ENCODE measurements at regions not wholly inside any gene's neighbourhood (a gene's known extent, or its start where the extent isn't known, plus 50 kb on each side); places are given as distances from the start of the nearest gene placed in this dataset.

- Histone ChIP-seq H3K27ac (ENCODE audit: insufficient read length, low read depth, low read length) (no peak overlapping the region), H3K27me3 (ENCODE audit: insufficient read depth, low read length) (no peaks in the 10 kb centered on the region), H3K79me2 (ENCODE audit: insufficient read depth, low read length) (no peaks in the 10 kb centered on the region), H2AK5ac (ENCODE audit: insufficient read length, low read length) (no peak overlapping the region), H2BK20ac (ENCODE audit: low read depth, low read length, poor library complexity, severe bottlenecking) (no peak overlapping the region), H3K9ac (ENCODE audit: extremely low read depth, insufficient read length, low read length) (no peak overlapping the region), H3K14ac (ENCODE audit: insufficient read depth, low read length) (no peak overlapping the region), H4K20me1 (ENCODE audit: control insufficient read depth, insufficient read depth, insufficient read length) (no peaks in the 10 kb centered on the region), H3K18ac (ENCODE audit: insufficient read length, low read depth, low read length) (no peak overlapping the region), H2BK15ac (ENCODE audit: low read depth, low read length) (no peak overlapping the region), H4K5ac (ENCODE audit: insufficient read length, low read depth, low read length) (no peak overlapping the region), H4K91ac (ENCODE audit: insufficient read length, low read depth, low read length) (no peak overlapping the region), H3K23me2 (ENCODE audit: insufficient read length, low read depth, low read length, poor library complexity, severe bottlenecking) (no peaks in the 10 kb centered on the region), H3K9me3 (ENCODE audit: control insufficient read depth, low read depth, low read length) (no peaks in the 10 kb centered on the region), H3K79me1 (ENCODE audit: insufficient read depth, low read depth, low read length, poor library complexity, severe bottlenecking) (no peaks in the 10 kb centered on the region), H2AFZ (ENCODE audit: low read length) (no peak overlapping the region), H2BK12ac (ENCODE audit: insufficient read length, low read depth, low read length) (no peak overlapping the region), H3K56ac (ENCODE audit: insufficient read length, low read depth, low read length) (no peak overlapping the region), H3K4me1 (ENCODE audit: insufficient read depth, low read length) (no peaks in the 10 kb centered on the region), H3K4ac (ENCODE audit: low read depth, low read length) (no peak overlapping the region), H3T11ph (ENCODE audit: low read length) (no peak overlapping the region), H2BK5ac (ENCODE audit: insufficient read length, low read length) (no peak overlapping the region), H2BK120ac (ENCODE audit: low read depth, low read length, poor library complexity, severe bottlenecking) (no peak overlapping the region), H3K23ac (ENCODE audit: insufficient read length, low read depth, low read length) (no peak overlapping the region), H3K4me2 (ENCODE audit: insufficient read depth, insufficient read length, low read length) (no peak overlapping the region), H4K8ac (replicated peaks; ENCODE audit: insufficient read length, low read depth, low read length) (no peak overlapping the region)
- Mint-ChIP-seq H3K4me1 (peaks cover 4 to 16% of the 10 kb centered on the region in 2 experiments), H3K4me3 (no peak overlapping the region), H3K9me3 (no peaks in the 10 kb centered on the region), H3K27ac (no peak overlapping the region), H3K36me3 (ENCODE audit: insufficient read depth in 1 of 3, low read depth in 3 of 3) (no peaks in the 10 kb centered on the region), H3K27me3 (ENCODE audit: low read depth) (peaks cover 2% of the 10 kb centered on the region; the same call in 1 of the 2 replicates)
- no CpG with 5 or more reads among the region's 3 CpGs for WGBS (ENCODE audit: extremely low coverage, insufficient read length, low lambda C conversion rate)
- no peak for TF ChIP-seq CTCF (conservative IDR thresholded peaks at IDR 0.05)
- no peak for DNase-seq
Measured at GRCh38 chr6:145329257-145329656, 406.1 kb downstream of the EPM2A start.

Data from H9 (cell line).